H1 (cell line): ENCODE measurements at regions not wholly inside any gene's neighbourhood (a gene's known extent, or its start where the extent isn't known, plus 50 kb on each side); places are given as distances from the start of the nearest gene placed in this dataset.

ENCODE experiments used
- CTCF ChIA-PET: fragments of 300-600 bp; sonication (Branson Sonifier 250); formaldehyde crosslinking; loops from one replicate; lab custom pipeline; 2021; ENCODE audit not compliant: partially characterized antibody; lab: Charles Lee
- POLR2A ChIA-PET: fragments of 300-600 bp; sonication (Branson Sonifier 250); formaldehyde crosslinking; loops from one replicate; lab custom pipeline; 2021; ENCODE audit warnings: inconsistent platforms; ENCODE audit not compliant: partially characterized antibody; lab: Charles Lee
- DNase-seq, 2 experiments: peaks; one replicate each; pipeline versions ENCODE4 v3.0.0 to v3.0.0-alpha.2; 2010 to 2022; ENCODE audit warnings: low spot score in 2 of 2, low read depth in 1 of 2, mixed read lengths in 1 of 2
- FAIRE-seq: peaks from 2 replicates; lab custom pipeline; 2011; peaks lifted over from hg19 to GRCh38; lab: Jason Lieb, UNC
- H2AFZ ChIP-seq: 2 replicates; pipeline ENCODE4 v1.8.1; 2012; ENCODE audit warnings: low read length, inconsistent platforms
- H2AK5ac ChIP-seq: 2 replicates; pipeline ENCODE4 v1.6.1; 2013; ENCODE audit warnings: low read depth, low read length
- H2BK120ac ChIP-seq: replicated peaks from 2 replicates; pipeline ENCODE3; 2013; ENCODE audit warnings: low read depth, low read length, inconsistent platforms
- H2BK12ac ChIP-seq: 2 replicates; pipeline ENCODE4 v1.6.1; 2013; ENCODE audit warnings: low read depth, low read length
- H2BK15ac ChIP-seq: 2 replicates; pipeline ENCODE4 v1.6.1; 2013; ENCODE audit warnings: low read length
- H2BK20ac ChIP-seq: 2 replicates; pipeline ENCODE4 v1.6.1; 2013; ENCODE audit warnings: low read length
- H2BK5ac ChIP-seq: 2 replicates; pipeline ENCODE4 v1.6.1; 2013; ENCODE audit warnings: low read depth, low read length
- H3K14ac ChIP-seq: 2 replicates; pipeline ENCODE4 v1.6.1; 2013; ENCODE audit warnings: inconsistent platforms; ENCODE audit not compliant: insufficient read length
- H3K18ac ChIP-seq: 2 replicates; pipeline ENCODE4 v1.6.1; 2013; ENCODE audit warnings: low read length; ENCODE audit errors: extremely low read depth
- H3K23ac ChIP-seq: 2 replicates; pipeline ENCODE4 v1.6.1; 2013; ENCODE audit warnings: inconsistent platforms; ENCODE audit not compliant: insufficient read length
- H3K23me2 ChIP-seq: 2 replicates; pipeline ENCODE4 v1.6.1; 2013; ENCODE audit warnings: low read depth, low read length
- H3K27ac ChIP-seq: 2 replicates; pipeline ENCODE4 v1.6.1; 2011; ENCODE audit warnings: low read depth, low read length, inconsistent platforms
- H3K27me3 ChIP-seq, 4 experiments: replicated peaks in 1 of 4; 1 replicate in 1 of 4; 2 replicates in 3 of 4; pipeline versions ENCODE4 v1.6.1 to v1.8.1; 2011 to 2013; ENCODE audit warnings: low read length in 3 of 4, mild to moderate bottlenecking in 3 of 4, inconsistent platforms in 2 of 4, mixed read lengths in 2 of 4, moderate library complexity in 1 of 4; ENCODE audit not compliant: control insufficient read depth in 3 of 4, insufficient read depth in 3 of 4; ENCODE audit errors: extremely low read depth in 1 of 4
- H3K36me3 ChIP-seq, 4 experiments: 2 replicates each; pipeline versions ENCODE4 v1.6.1 to v1.8.1; 2011 to 2013; ENCODE audit warnings: mild to moderate bottlenecking in 4 of 4, low read length in 3 of 4, moderate library complexity in 2 of 4, control low read depth in 1 of 4, inconsistent platforms in 1 of 4; ENCODE audit not compliant: insufficient read depth in 4 of 4, control insufficient read depth in 2 of 4
- H3K4ac ChIP-seq: replicated peaks from 2 replicates; pipeline ENCODE3; 2013; ENCODE audit warnings: low read length, low read depth, mixed read lengths, inconsistent platforms; ENCODE audit not compliant: insufficient read length
- H3K4me1 ChIP-seq, 4 experiments: replicated peaks in 1 of 4; 1 replicate in 1 of 4; 2 replicates in 3 of 4; pipeline versions ENCODE4 v1.6.1 to v1.8.1; 2011 to 2013; ENCODE audit warnings: low read length in 3 of 4, inconsistent platforms in 2 of 4, mixed read lengths in 1 of 4; ENCODE audit not compliant: insufficient read depth in 4 of 4, control insufficient read depth in 3 of 4
- H3K4me2 ChIP-seq, 2 experiments: 2 replicates each; pipeline versions ENCODE4 v1.6.1 to v1.8.1; 2011 to 2013; ENCODE audit warnings: low read depth in 2 of 2, low read length in 2 of 2, control low read depth in 1 of 2, inconsistent platforms in 1 of 2, mild to moderate bottlenecking in 1 of 2; ENCODE audit not compliant: insufficient read depth in 1 of 2
- H3K4me3 ChIP-seq, 4 experiments: fragments of 200-600, 300-600 bp in 1 of 4; sonication (generic), shearing (Covaris generic), sonication (Bioruptor Twin) in 1 of 4; 2 replicates each; pipeline versions ENCODE4 v1.5.1 to v1.8.1; 2011 to 2016; ENCODE audit warnings: low read length in 4 of 4, low read depth in 3 of 4, control low read depth in 2 of 4, inconsistent platforms in 2 of 4, mild to moderate bottlenecking in 2 of 4, mixed read lengths in 1 of 4, moderate library complexity in 1 of 4; ENCODE audit not compliant: insufficient read depth in 2 of 4; ENCODE audit errors: extremely low read depth in 1 of 4
- H3K56ac ChIP-seq: replicated peaks from 2 replicates; pipeline ENCODE3; 2013; ENCODE audit warnings: low read depth, mild to moderate bottlenecking, mixed read lengths, low read length, inconsistent platforms; ENCODE audit not compliant: insufficient read length
- H3K79me1 ChIP-seq: 2 replicates; pipeline ENCODE4 v1.6.1; 2013; ENCODE audit warnings: low read depth, low read length, control low read depth
- H3K79me2 ChIP-seq, 2 experiments: 2 replicates each; pipeline versions ENCODE4 v1.6.1 to v1.8.1; 2012 to 2013; ENCODE audit warnings: low read length in 2 of 2, mild to moderate bottlenecking in 2 of 2, inconsistent platforms in 1 of 2; ENCODE audit not compliant: insufficient read depth in 2 of 2, control insufficient read depth in 1 of 2
- H3K9ac ChIP-seq, 4 experiments: replicated peaks in 1 of 4; 1 replicate in 1 of 4; 2 replicates in 3 of 4; pipeline versions ENCODE4 v1.6.1 to v1.8.1; 2011 to 2013; ENCODE audit warnings: low read depth in 3 of 4, low read length in 3 of 4, control low read depth in 2 of 4, mild to moderate bottlenecking in 2 of 4, moderate library complexity in 2 of 4, inconsistent platforms in 1 of 4; ENCODE audit errors: extremely low read depth in 1 of 4
- H3K9me3 ChIP-seq, 2 experiments: 2 replicates each; pipeline versions ENCODE4 v1.6.1 to v1.8.1; 2012 to 2013; ENCODE audit warnings: mild to moderate bottlenecking in 2 of 2, moderate library complexity in 2 of 2, control low read depth in 1 of 2, inconsistent platforms in 1 of 2, low read depth in 1 of 2, low read length in 1 of 2, mixed read lengths in 1 of 2; ENCODE audit not compliant: insufficient read depth in 2 of 2
- H4K20me1 ChIP-seq, 2 experiments: replicated peaks in 1 of 2; 2 replicates each; pipeline versions ENCODE3 to v1.8.1; 2011 to 2013; ENCODE audit warnings: inconsistent platforms in 2 of 2, low read length in 2 of 2, mild to moderate bottlenecking in 1 of 2; ENCODE audit not compliant: insufficient read depth in 2 of 2, control insufficient read depth in 1 of 2
- H4K5ac ChIP-seq: 2 replicates; pipeline ENCODE4 v1.6.1; 2013; ENCODE audit warnings: low read length, low read depth, mixed read lengths, inconsistent platforms; ENCODE audit not compliant: insufficient read length
- H4K8ac ChIP-seq: 2 replicates; pipeline ENCODE4 v1.8.0; 2013; ENCODE audit warnings: mild to moderate bottlenecking, moderate library complexity, low read length, inconsistent platforms; ENCODE audit not compliant: insufficient read depth; ENCODE audit errors: extremely low read depth
- H4K91ac ChIP-seq: replicated peaks from 2 replicates; pipeline ENCODE3; 2013; ENCODE audit warnings: low read length, mixed read lengths, inconsistent platforms; ENCODE audit not compliant: insufficient read length
- WGBS, 2 experiments: shearing (Covaris generic) in 1 of 2; methylation state at CpG; one replicate each; pipeline versions ENCODE4 v1.1.6 to v1.1.7; 2013 to 2015; ENCODE audit warnings: low lambda C conversion rate in 2 of 2, mixed read lengths in 2 of 2, inconsistent platforms in 1 of 2, low coverage in 1 of 2, missing lambda C conversion rate in 1 of 2; ENCODE audit not compliant: insufficient replicate concordance in 2 of 2, insufficient coverage in 1 of 2, insufficient read length in 1 of 2; ENCODE audit errors: extremely low coverage in 1 of 2, missing lambda C conversion rate in 1 of 2; 5-methylcytosine and 5-hydroxymethylcytosine counted together

DNA sequence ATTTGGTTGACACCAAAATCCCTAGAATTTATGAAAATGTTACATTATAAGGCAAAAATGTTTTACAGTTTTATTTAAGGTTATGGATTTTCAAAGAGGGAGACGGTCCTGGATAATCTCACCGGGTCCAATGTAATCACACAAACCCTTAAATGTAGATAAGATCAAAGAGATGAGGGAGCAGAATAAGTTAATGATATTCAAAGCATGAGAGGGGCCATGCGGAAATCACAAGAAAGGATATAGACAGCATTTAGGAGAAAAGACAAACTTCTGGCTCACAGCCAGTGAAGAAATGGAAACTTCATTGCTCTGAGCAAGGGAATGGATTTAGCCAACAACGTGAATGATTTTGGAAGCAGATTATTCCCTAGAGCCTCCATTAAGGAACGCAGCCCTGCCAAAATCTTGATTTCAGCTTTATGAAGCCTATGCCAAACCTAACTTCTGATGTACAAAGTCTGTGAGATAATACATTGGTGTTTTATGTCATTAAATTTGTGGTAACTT lies 684.4 kb upstream of the GNPDA2 start:
- Histone ChIP-seq H2BK5ac (no peak overlapping the region), H3K4me2 (no peak overlapping the region), H2BK12ac (no peak overlapping the region), H3K79me1 (no peaks in the 10 kb centered on the region), H3K18ac (no peak overlapping the region), H3K23ac (no peak overlapping the region), H3K79me2 (no peaks in the 10 kb centered on the region), H4K20me1 (no peaks in the 10 kb centered on the region), H3K27me3 (no peaks in the 10 kb centered on the region), H4K91ac (no peak overlapping the region), H4K8ac (no peak overlapping the region), H3K4ac (no peak overlapping the region), H3K14ac (no peak overlapping the region), H3K23me2 (no peaks in the 10 kb centered on the region), H4K5ac (no peak overlapping the region), H3K27ac (no peak overlapping the region), H3K4me3 (no peak overlapping the region), H3K9ac (no peak overlapping the region), H3K36me3 (no peaks in the 10 kb centered on the region), H2BK15ac (no peak overlapping the region), H2AK5ac (no peak overlapping the region), H3K4me1 (no peaks in the 10 kb centered on the region), H2BK20ac (no peak overlapping the region), H2AFZ (no peak overlapping the region), H3K56ac (no peak overlapping the region), H3K9me3 (no peaks in the 10 kb centered on the region), H2BK120ac (no peak overlapping the region)
- CTCF ChIA-PET = interaction anchor here (1.0 kb wide), 1 partner anchor 23 kb away, joined by 3 read pairs; no protein-coding TSS in a partner anchor
- POLR2A ChIA-PET = no interaction called here
- FAIRE-seq (no peak), DNase-seq (no peak)
- 69% methylated on average over 5 of the region's 5 CpGs; no CpG with 5 or more reads in 1 of the 2 experiments for WGBS, 2 experiments
